ENCODE measurements at regions not wholly inside any gene's neighbourhood (a gene's known extent, or its start where the extent isn't known, plus 50 kb on each side); places are given as distances from the start of the nearest gene placed in this dataset.

DNA sequence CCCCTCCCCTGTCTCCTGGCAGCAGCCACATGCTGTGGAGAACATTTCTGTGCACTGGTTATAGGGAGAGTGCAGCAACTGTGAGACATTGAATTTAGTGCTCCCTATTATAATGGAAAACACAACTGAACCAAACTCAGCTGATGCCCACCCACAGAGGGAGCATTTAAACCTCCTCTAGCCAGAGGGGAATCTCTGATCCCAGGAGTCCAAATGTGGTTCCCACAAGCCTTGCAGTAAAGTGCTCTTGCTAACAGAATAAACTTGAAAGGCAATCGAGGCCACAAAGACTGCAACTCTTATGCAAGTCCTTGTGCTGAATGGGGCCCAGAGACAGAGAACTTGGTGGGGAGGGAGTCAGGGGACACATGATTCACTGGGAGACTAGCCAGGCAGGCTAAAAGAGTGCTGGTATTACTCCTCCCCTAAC is 638.8 kb upstream of the VRK2 start:
- ATAC-seq = no peak
- no peak overlapping the region for H3K4me3 ChIP-seq (ENCODE audit: low read depth in 2 of 2, low read length in 2 of 2)
- no peaks in the 10 kb centered on the region for H3K4me1 ChIP-seq (ENCODE audit: control insufficient read depth, insufficient read depth, low read length)
- no peak overlapping the region for H3K27ac ChIP-seq (ENCODE audit: low read length)
- no TSS peak for BruUV-seq (replicated peaks)
- DNase-seq (ENCODE audit: low read depth, low spot score) = no peak
- no peaks in the 10 kb centered on the region for H3K27me3 ChIP-seq (ENCODE audit: control insufficient read depth, insufficient read depth, low read length)
- CTCF ChIA-PET = no interaction called here
- H3K9me3 ChIP-seq (ENCODE audit: control insufficient read depth, insufficient read depth, low read depth, low read length) = no peaks in the 10 kb centered on the region
- no peak for TF ChIP-seq POLR2AphosphoS5 (IDR thresholded peaks at IDR 0.05; ENCODE audit: low read depth, low read length)
- TF ChIP-seq SIN3A (IDR thresholded peaks at IDR 0.05; ENCODE audit: borderline replicate concordance, insufficient read depth, low read depth, low read length) = no peak
- TF ChIP-seq, protein P1, sequence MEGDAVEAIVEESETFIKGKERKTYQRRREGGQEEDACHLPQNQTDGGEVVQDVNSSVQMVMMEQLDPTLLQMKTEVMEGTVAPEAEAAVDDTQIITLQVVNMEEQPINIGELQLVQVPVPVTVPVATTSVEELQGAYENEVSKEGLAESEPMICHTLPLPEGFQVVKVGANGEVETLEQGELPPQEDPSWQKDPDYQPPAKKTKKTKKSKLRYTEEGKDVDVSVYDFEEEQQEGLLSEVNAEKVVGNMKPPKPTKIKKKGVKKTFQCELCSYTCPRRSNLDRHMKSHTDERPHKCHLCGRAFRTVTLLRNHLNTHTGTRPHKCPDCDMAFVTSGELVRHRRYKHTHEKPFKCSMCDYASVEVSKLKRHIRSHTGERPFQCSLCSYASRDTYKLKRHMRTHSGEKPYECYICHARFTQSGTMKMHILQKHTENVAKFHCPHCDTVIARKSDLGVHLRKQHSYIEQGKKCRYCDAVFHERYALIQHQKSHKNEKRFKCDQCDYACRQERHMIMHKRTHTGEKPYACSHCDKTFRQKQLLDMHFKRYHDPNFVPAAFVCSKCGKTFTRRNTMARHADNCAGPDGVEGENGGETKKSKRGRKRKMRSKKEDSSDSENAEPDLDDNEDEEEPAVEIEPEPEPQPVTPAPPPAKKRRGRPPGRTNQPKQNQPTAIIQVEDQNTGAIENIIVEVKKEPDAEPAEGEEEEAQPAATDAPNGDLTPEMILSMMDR (IDR thresholded peaks at IDR 0.05) = no peak
- no peak for TF ChIP-seq REST (IDR thresholded peaks at IDR 0.05; ENCODE audit: insufficient read depth in 1 of 2, low read depth in 2 of 2, low read length in 1 of 2)
- no peak for TF ChIP-seq TCF7L2 (IDR thresholded peaks at IDR 0.05; ENCODE audit: low read depth, low read length)
- POLR2A ChIA-PET = no interaction called here
- in situ Hi-C loops (cut with HindIII; ENCODE audit: low pct_unique_long_range_greater_than_20kb, low sequenced_read_pairs) (no loop called here), intact Hi-C loops (cut with micrococcal nuclease; ENCODE audit: unreplicated experiment) (no loop called here)
- H3K36me3 ChIP-seq (ENCODE audit: control insufficient read depth, insufficient read depth, low read length) = no peaks in the 10 kb centered on the region

- Histone ChIP-seq H3K9me3 (ENCODE audit: control insufficient read depth, insufficient read depth, low read depth, low read length) (no peaks in the 10 kb centered on the region), H3K4me3 (ENCODE audit: low read depth in 2 of 2, low read length in 2 of 2) (no peak overlapping the region), H3K27ac (ENCODE audit: low read length) (no peak overlapping the region), H3K4me1 (ENCODE audit: control insufficient read depth, insufficient read depth, low read length) (no peaks in the 10 kb centered on the region), H3K27me3 (ENCODE audit: control insufficient read depth, insufficient read depth, low read length) (no peaks in the 10 kb centered on the region), H3K36me3 (ENCODE audit: control insufficient read depth, insufficient read depth, low read length) (no peaks in the 10 kb centered on the region)
- BruUV-seq (replicated peaks) = no TSS peak
- in situ Hi-C loops (cut with HindIII; ENCODE audit: low pct_unique_long_range_greater_than_20kb, low sequenced_read_pairs) (no loop called here), intact Hi-C loops (cut with micrococcal nuclease; ENCODE audit: unreplicated experiment) (no loop called here)
- no peak for DNase-seq (ENCODE audit: low read depth, low spot score)
- POLR2A ChIA-PET = no interaction called here
- no peak for ATAC-seq
- TF ChIP-seq, protein P1 (IDR thresholded peaks at IDR 0.05) = no peak
- TF ChIP-seq TCF7L2 (IDR thresholded peaks at IDR 0.05; ENCODE audit: low read depth, low read length) (no peak), REST (IDR thresholded peaks at IDR 0.05; ENCODE audit: insufficient read depth in 1 of 2, low read depth in 2 of 2, low read length in 1 of 2) (no peak), SIN3A (IDR thresholded peaks at IDR 0.05; ENCODE audit: borderline replicate concordance, insufficient read depth, low read depth, low read length) (no peak), POLR2AphosphoS5 (IDR thresholded peaks at IDR 0.05; ENCODE audit: low read depth, low read length) (no peak)
- CTCF ChIA-PET = no interaction called here
Measured at GRCh38 chr2:57408587-57408986, 638.0 kb upstream of the VRK2 start.

Data from Panc1 (cell line).